ENCODE measurements at regions not wholly inside any gene's neighbourhood (a gene's known extent, or its start where the extent isn't known, plus 50 kb on each side); places are given as distances from the start of the nearest gene placed in this dataset.

GRCh38 chr4:15226203-15226602 is 201.6 kb upstream of the C1QTNF7 start:
- DNase-seq (ENCODE audit: low read depth, low spot score) = no peak

- peak; percentile 91 for DNase-seq (ENCODE audit: low read depth, low spot score)
Observed at GRCh38 chr4:15231265-15232091, 196.4 kb upstream of the C1QTNF7 start.

GRCh38 chr4:15232366-15233263 is 195.2 kb upstream of the C1QTNF7 start:
- DNase-seq (ENCODE audit: low read depth, low spot score) = peak; percentile 80

- DNase-seq (ENCODE audit: low read depth, low spot score) = no peak
Observed at GRCh38 chr4:15233264-15233597, 194.6 kb upstream of the C1QTNF7 start.

- no peak for DNase-seq (ENCODE audit: low read depth, low spot score)
Observed at GRCh38 chr4:15233626-15234025, 194.2 kb upstream of the C1QTNF7 start.

GRCh38 chr4:15234116-15234855 is 193.5 kb upstream of the C1QTNF7 start:
- peak; percentile 47 for DNase-seq (ENCODE audit: low read depth, low spot score)

- DNase-seq (ENCODE audit: low read depth, low spot score) = peak; percentile 93
Observed at GRCh38 chr4:15234856-15235126, 193.0 kb upstream of the C1QTNF7 start.

- peak; percentile 13 for DNase-seq (ENCODE audit: low read depth, low spot score)
Observed at GRCh38 chr4:15235135-15235534, 192.7 kb upstream of the C1QTNF7 start.

GRCh38 chr4:15237648-15238230 is 190.1 kb upstream of the C1QTNF7 start:
- DNase-seq (ENCODE audit: low read depth, low spot score) = no peak

- peak; percentile 68 for DNase-seq (ENCODE audit: low read depth, low spot score)
Observed at GRCh38 chr4:15238720-15239119, 189.1 kb upstream of the C1QTNF7 start.

- DNase-seq (ENCODE audit: low read depth, low spot score) = peak; percentile 41
Observed at GRCh38 chr4:15239866-15240265, 188.0 kb upstream of the C1QTNF7 start.

- no peak for DNase-seq (ENCODE audit: low read depth, low spot score)
Observed at GRCh38 chr4:15240764-15241163, 187.1 kb upstream of the C1QTNF7 start.

GRCh38 chr4:15242021-15242420 is 185.8 kb upstream of the C1QTNF7 start:
- no peak for DNase-seq (ENCODE audit: low read depth, low spot score)

- DNase-seq (ENCODE audit: low read depth, low spot score) = peak; percentile 62
Observed at GRCh38 chr4:15244354-15244753, 183.5 kb upstream of the C1QTNF7 start.

- DNase-seq (ENCODE audit: low read depth, low spot score) = no peak
Observed at GRCh38 chr4:15245006-15245530, 182.8 kb upstream of the C1QTNF7 start.

- peak; percentile 20 for DNase-seq (ENCODE audit: low read depth, low spot score)
Observed at GRCh38 chr4:15250021-15250441, 177.8 kb upstream of the C1QTNF7 start.

GRCh38 chr4:15253349-15253748 is 174.5 kb upstream of the C1QTNF7 start:
- DNase-seq (ENCODE audit: low read depth, low spot score) = no peak

GRCh38 chr4:15254236-15254880 is 173.5 kb upstream of the C1QTNF7 start:
- no peak for DNase-seq (ENCODE audit: low read depth, low spot score)

GRCh38 chr4:15255537-15255936 is 172.3 kb upstream of the C1QTNF7 start:
- DNase-seq (ENCODE audit: low read depth, low spot score) = no peak

- no peak for DNase-seq (ENCODE audit: low read depth, low spot score)
Observed at GRCh38 chr4:15260758-15261157, 167.1 kb upstream of the C1QTNF7 start.

- no peak for DNase-seq (ENCODE audit: low read depth, low spot score)
Observed at GRCh38 chr4:15262396-15262795, 165.4 kb upstream of the C1QTNF7 start.
